ENCODE measurements at regions not wholly inside any gene's neighbourhood (a gene's known extent, or its start where the extent isn't known, plus 50 kb on each side); places are given as distances from the start of the nearest gene placed in this dataset.
"Not testable (repeated sequence)": the region's sequence is repeated elsewhere in the genome, so short reads cannot be mapped to it uniquely, and the experiment has no call there.

GRCh38 chr9:84499969-84500582 lies 159.5 kb upstream of the SLC28A3 start:
- H3K27me3 ChIP-seq (ENCODE audit: low read depth): no peaks in the 10 kb centered on the region
- H3K4me1 ChIP-seq: no peaks in the 10 kb centered on the region
- no peaks in the 10 kb centered on the region for H3K9me3 ChIP-seq
- in situ Hi-C loops (cut with MboI; ENCODE audit: low sequenced_read_pairs): no loop called here
- H3K4me3 ChIP-seq: no peak overlapping the region
- H3K36me3 ChIP-seq (replicated peaks): no peaks in the 10 kb centered on the region
- DNase-seq (ENCODE audit: low spot score in 2 of 2): no peak

- H3K9me3 ChIP-seq: no peaks in the 10 kb centered on the region
- DNase-seq (ENCODE audit: low spot score in 2 of 2): no peak
- in situ Hi-C loops (cut with MboI; ENCODE audit: low sequenced_read_pairs): no loop called here
- H3K36me3 ChIP-seq (replicated peaks): no peaks in the 10 kb centered on the region
- H3K27me3 ChIP-seq (ENCODE audit: low read depth): no peaks in the 10 kb centered on the region
- H3K4me3 ChIP-seq: no peak overlapping the region
- no peaks in the 10 kb centered on the region for H3K4me1 ChIP-seq
Measured at GRCh38 chr9:84500826-84501225, 160.3 kb upstream of the SLC28A3 start.

- in situ Hi-C loops (cut with MboI; ENCODE audit: low sequenced_read_pairs): no loop called here
Measured at GRCh38 chr9:84501587-84501986, 161.0 kb upstream of the SLC28A3 start.

GRCh38 chr9:84502066-84502465 lies 161.5 kb upstream of the SLC28A3 start:
- H3K4me3 ChIP-seq: no peak overlapping the region
- no peaks in the 10 kb centered on the region for H3K27me3 ChIP-seq (ENCODE audit: low read depth)
- DNase-seq (ENCODE audit: low spot score in 2 of 2): no peak
- no peaks in the 10 kb centered on the region for H3K36me3 ChIP-seq (replicated peaks)
- H3K9me3 ChIP-seq: no peaks in the 10 kb centered on the region
- no peaks in the 10 kb centered on the region for H3K4me1 ChIP-seq
- in situ Hi-C loops (cut with MboI; ENCODE audit: low sequenced_read_pairs): no loop called here

More at GRCh38 chr9:84501587-84501986, 161.0 kb upstream of the SLC28A3 start:
- DNase-seq (ENCODE audit: low spot score in 2 of 2): no peak
- Histone ChIP-seq H3K36me3 (replicated peaks) (no peaks in the 10 kb centered on the region), H3K4me3 (no peak overlapping the region), H3K27me3 (ENCODE audit: low read depth) (no peaks in the 10 kb centered on the region), H3K9me3 (no peaks in the 10 kb centered on the region), H3K4me1 (no peaks in the 10 kb centered on the region)

- H3K9me3 ChIP-seq: no peaks in the 10 kb centered on the region
- no peak for DNase-seq (ENCODE audit: low spot score in 2 of 2)
- in situ Hi-C loops (cut with MboI; ENCODE audit: low sequenced_read_pairs): no loop called here
- H3K36me3 ChIP-seq (replicated peaks): no peaks in the 10 kb centered on the region
- no peaks in the 10 kb centered on the region for H3K4me1 ChIP-seq
- no peak overlapping the region for H3K4me3 ChIP-seq
- no peaks in the 10 kb centered on the region for H3K27me3 ChIP-seq (ENCODE audit: low read depth)
Measured at GRCh38 chr9:84504360-84504759, 163.8 kb upstream of the SLC28A3 start.

- no peak overlapping the region for H3K4me3 ChIP-seq
- in situ Hi-C loops (cut with MboI; ENCODE audit: low sequenced_read_pairs): no loop called here
- no peaks in the 10 kb centered on the region for H3K36me3 ChIP-seq (replicated peaks)
- H3K4me1 ChIP-seq: no peaks in the 10 kb centered on the region
- DNase-seq (ENCODE audit: low spot score in 2 of 2): no peak
- H3K27me3 ChIP-seq (ENCODE audit: low read depth): peaks cover 3% of the 10 kb centered on the region; the same call in 1 of the 2 replicates
- no peaks in the 10 kb centered on the region for H3K9me3 ChIP-seq
Measured at GRCh38 chr9:84511651-84512050, 157.9 kb upstream of the NTRK2 start.

- H3K36me3 ChIP-seq (replicated peaks): no peaks in the 10 kb centered on the region
- H3K27me3 ChIP-seq (ENCODE audit: low read depth): peaks cover 3% of the 10 kb centered on the region; the same call in 1 of the 2 replicates
- DNase-seq (ENCODE audit: low spot score in 2 of 2): no peak
- no peak overlapping the region for H3K4me3 ChIP-seq
- no peaks in the 10 kb centered on the region for H3K9me3 ChIP-seq
- in situ Hi-C loops (cut with MboI; ENCODE audit: low sequenced_read_pairs): no loop called here
- H3K4me1 ChIP-seq: no peaks in the 10 kb centered on the region
Measured at GRCh38 chr9:84512493-84512892, 157.0 kb upstream of the NTRK2 start.

- Histone ChIP-seq H3K36me3 (replicated peaks) (no peaks in the 10 kb centered on the region), H3K4me1 (no peaks in the 10 kb centered on the region), H3K9me3 (no peaks in the 10 kb centered on the region), H3K4me3 (no peak overlapping the region), H3K27me3 (ENCODE audit: low read depth) (peaks cover 3% of the 10 kb centered on the region; the same call in 1 of the 2 replicates)
- in situ Hi-C loops (cut with MboI; ENCODE audit: low sequenced_read_pairs): no loop called here
- DNase-seq (ENCODE audit: low spot score in 2 of 2): no peak
Measured at GRCh38 chr9:84513473-84513872, 156.1 kb upstream of the NTRK2 start.

GRCh38 chr9:84513979-84514378 lies 155.6 kb upstream of the NTRK2 start:
- H3K9me3 ChIP-seq: no peaks in the 10 kb centered on the region
- no peak for DNase-seq (ENCODE audit: low spot score in 2 of 2)
- no peaks in the 10 kb centered on the region for H3K36me3 ChIP-seq (replicated peaks)
- no peaks in the 10 kb centered on the region for H3K4me1 ChIP-seq
- in situ Hi-C loops (cut with MboI; ENCODE audit: low sequenced_read_pairs): no loop called here
- no peak overlapping the region for H3K4me3 ChIP-seq
- H3K27me3 ChIP-seq (ENCODE audit: low read depth): peaks cover 3% of the 10 kb centered on the region; the same call in 1 of the 2 replicates

- DNase-seq (ENCODE audit: low spot score in 2 of 2): no peak
- in situ Hi-C loops (cut with MboI; ENCODE audit: low sequenced_read_pairs): no loop called here
- Histone ChIP-seq H3K27me3 (ENCODE audit: low read depth) (peaks cover 3% of the 10 kb centered on the region; the same call in 1 of the 2 replicates), H3K36me3 (replicated peaks) (no peaks in the 10 kb centered on the region), H3K9me3 (no peaks in the 10 kb centered on the region), H3K4me3 (no peak overlapping the region), H3K4me1 (no peaks in the 10 kb centered on the region)
Measured at GRCh38 chr9:84514421-84514820, 155.1 kb upstream of the NTRK2 start.

GRCh38 chr9:84517026-84517425 lies 152.5 kb upstream of the NTRK2 start:
- Histone ChIP-seq H3K4me1 (no peaks in the 10 kb centered on the region; the same call in 1 of the 2 replicates), H3K9me3 (no peaks in the 10 kb centered on the region), H3K36me3 (replicated peaks) (no peaks in the 10 kb centered on the region), H3K27me3 (ENCODE audit: low read depth) (peaks cover 3% of the 10 kb centered on the region; the same call in 1 of the 2 replicates), H3K4me3 (no peak overlapping the region)
- DNase-seq (ENCODE audit: low spot score in 2 of 2): no peak
- in situ Hi-C loops (cut with MboI; ENCODE audit: low sequenced_read_pairs): no loop called here

GRCh38 chr9:84519413-84519812 lies 150.1 kb upstream of the NTRK2 start:
- H3K36me3 ChIP-seq (replicated peaks): no peaks in the 10 kb centered on the region
- no peaks in the 10 kb centered on the region for H3K9me3 ChIP-seq
- in situ Hi-C loops (cut with MboI; ENCODE audit: low sequenced_read_pairs): no loop called here

GRCh38 chr9:84521208-84521607 lies 148.3 kb upstream of the NTRK2 start:
- H3K4me3 ChIP-seq: no peak overlapping the region
- no peak for DNase-seq (ENCODE audit: low spot score in 2 of 2)
- H3K4me1 ChIP-seq: no peaks in the 10 kb centered on the region; the same call in 1 of the 2 replicates
- H3K36me3 ChIP-seq (replicated peaks): no peaks in the 10 kb centered on the region
- no peaks in the 10 kb centered on the region for H3K27me3 ChIP-seq (ENCODE audit: low read depth)
- H3K9me3 ChIP-seq: no peaks in the 10 kb centered on the region
- in situ Hi-C loops (cut with MboI; ENCODE audit: low sequenced_read_pairs): no loop called here

More at GRCh38 chr9:84519413-84519812, 150.1 kb upstream of the NTRK2 start:
- DNase-seq (ENCODE audit: low spot score in 2 of 2): no peak
- Histone ChIP-seq H3K4me1 (no peaks in the 10 kb centered on the region; the same call in 1 of the 2 replicates), H3K27me3 (ENCODE audit: low read depth) (no peaks in the 10 kb centered on the region), H3K4me3 (no peak overlapping the region)

- in situ Hi-C loops (cut with MboI; ENCODE audit: low sequenced_read_pairs); H3K36me3 ChIP-seq (replicated peaks); H3K4me3 ChIP-seq; H3K9me3 ChIP-seq; H3K27me3 ChIP-seq (ENCODE audit: low read depth); H3K4me1 ChIP-seq; DNase-seq (ENCODE audit: low spot score in 2 of 2): not testable (repeated sequence)
Measured at GRCh38 chr9:84526211-84526610, 143.3 kb upstream of the NTRK2 start.

All from HAP-1 (cell line).